Activated CD4-positive, alpha-beta T cell treated with anti-CD3 and anti-CD28 coated beads, Interleukin-2, amount 50 U/mL, for 1 hour (primary cell): ENCODE measurements at regions not wholly inside any gene's neighbourhood (a gene's known extent, or its start where the extent isn't known, plus 50 kb on each side); places are given as distances from the start of the nearest gene placed in this dataset.
"Not testable (repeated sequence)": the region's sequence is repeated elsewhere in the genome, so short reads cannot be mapped to it uniquely, and the experiment has no call there.

ENCODE experiments used
- DNase-seq: peaks from one replicate; pipeline ENCODE4 v3.0.0-alpha.2; 2020

- DNase-seq: no peak
These were observed 51.3 kb upstream of the SUB1 start for GRCh38 chr5:32534041-32534440.

- peak; percentile 53 for DNase-seq
These were observed 53.4 kb upstream of the SUB1 start for GRCh38 chr5:32531885-32532520.

GRCh38 chr5:32527321-32527720 lies 58.0 kb upstream of the SUB1 start:
- not testable (repeated sequence) for DNase-seq

- DNase-seq: no peak
These were observed 58.5 kb upstream of the SUB1 start for GRCh38 chr5:32526810-32527209.

- DNase-seq: no peak
These were observed 61.7 kb upstream of the SUB1 start for GRCh38 chr5:32523625-32524024.

- DNase-seq: peak; percentile 21
These were observed 62.8 kb upstream of the SUB1 start for GRCh38 chr5:32522429-32523143.

- no peak for DNase-seq
These were observed 63.9 kb upstream of the SUB1 start for GRCh38 chr5:32521481-32521880.

- no peak for DNase-seq
These were observed 64.4 kb upstream of the SUB1 start for GRCh38 chr5:32520972-32521371.

- no peak for DNase-seq
These were observed 65.0 kb upstream of the SUB1 start for GRCh38 chr5:32520356-32520755.

- no peak for DNase-seq
These were observed 65.8 kb upstream of the SUB1 start for GRCh38 chr5:32519508-32519907.

- DNase-seq: no peak
These were observed 70.3 kb upstream of the ZFR start for GRCh38 chr5:32514806-32515205.

GRCh38 chr5:32512926-32513325 lies 68.4 kb upstream of the ZFR start:
- DNase-seq: no peak

- no peak for DNase-seq
These were observed 67.3 kb upstream of the ZFR start for GRCh38 chr5:32511776-32512374.

GRCh38 chr5:32510860-32511259 lies 66.3 kb upstream of the ZFR start:
- DNase-seq: no peak

- DNase-seq: no peak
These were observed 64.6 kb upstream of the ZFR start for GRCh38 chr5:32508806-32509805.

GRCh38 chr5:32507738-32508434 lies 63.3 kb upstream of the ZFR start:
- no peak for DNase-seq

- no peak for DNase-seq
These were observed 62.3 kb upstream of the ZFR start for GRCh38 chr5:32506799-32507198.

GRCh38 chr5:32506201-32506661 lies 61.7 kb upstream of the ZFR start:
- no peak for DNase-seq

- no peak for DNase-seq
These were observed 61.2 kb upstream of the ZFR start for GRCh38 chr5:32505756-32506155.

GRCh38 chr5:32504989-32505596 lies 60.6 kb upstream of the ZFR start:
- no peak for DNase-seq

- no peak for DNase-seq
These were observed 59.9 kb upstream of the ZFR start for GRCh38 chr5:32504329-32504988.
